ENCODE measurements at regions not wholly inside any gene's neighbourhood (a gene's known extent, or its start where the extent isn't known, plus 50 kb on each side); places are given as distances from the start of the nearest gene placed in this dataset.

DNA sequence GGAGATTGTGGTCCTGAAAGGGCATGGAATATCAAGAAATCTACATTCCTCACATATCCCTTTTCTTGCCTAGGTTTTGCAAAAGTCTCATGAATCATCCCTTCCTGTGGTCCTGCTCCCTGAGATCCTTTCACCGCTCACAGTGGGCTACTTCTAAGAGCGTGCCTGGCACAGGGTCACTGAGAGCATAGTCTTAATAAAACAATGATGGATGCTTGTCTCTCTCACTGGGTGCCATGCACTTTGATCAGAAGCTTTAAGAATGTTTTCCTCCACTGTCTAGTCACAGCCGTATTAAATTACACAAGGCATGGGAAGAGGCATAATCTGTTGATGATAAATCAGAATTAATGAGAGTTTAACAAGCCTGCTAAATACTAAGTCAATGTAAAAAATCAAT, 269.7 kb upstream of the ATP10A start:
- Histone ChIP-seq H3K36me3 (ENCODE audit: control insufficient read depth in 1 of 2, insufficient read depth in 2 of 2, low read length in 2 of 2) (no peaks in the 10 kb centered on the region), H3K27me3 (ENCODE audit: insufficient read depth, low read length) (no peaks in the 10 kb centered on the region), H3K4me1 (ENCODE audit: control insufficient read depth in 1 of 2, insufficient read depth in 2 of 2, low read length in 2 of 2) (no peaks in the 10 kb centered on the region), H3K79me2 (ENCODE audit: insufficient read depth, low read length) (no peaks in the 10 kb centered on the region), H4K20me1 (ENCODE audit: insufficient read depth) (no peaks in the 10 kb centered on the region), H3K9me2 (ENCODE audit: insufficient read depth) (no peaks in the 10 kb centered on the region), H2AFZ (ENCODE audit: low read depth, low read length, poor library complexity, severe bottlenecking) (no peak overlapping the region), H3K9ac (ENCODE audit: low read length) (no peak overlapping the region), H3K9me3 (ENCODE audit: control insufficient read depth in 1 of 2, insufficient read depth in 1 of 2, low read depth in 1 of 2, low read length in 2 of 2) (peaks cover 5 to 42% of the 10 kb centered on the region in 2 experiments; a peak in 2 of 4 replicates), H3K4me2 (ENCODE audit: low read length) (no peak overlapping the region), H3K27ac (ENCODE audit: low read depth, low read length) (no peak overlapping the region), H3K4me3 (replicated peaks in 1 of 2; ENCODE audit: low read depth in 1 of 2, low read length in 2 of 2) (no peak overlapping the region)
- intact Hi-C loops (cut with micrococcal nuclease) = no loop called here
- RAD21 ChIA-PET (ENCODE audit: low non-redundant PET in 1 of 2, low total read pairs in 2 of 2, uncharacterized antibody in 2 of 2, unreplicated experiment in 2 of 2) = no interaction called here
- DNase-seq (ENCODE audit: low read depth, low spot score) (no peak), ATAC-seq (no peak)
- CTCF ChIA-PET = no interaction called here
- POLR2A ChIA-PET = no interaction called here
- BruUV-seq (replicated peaks) = no TSS peak
- TF ChIP-seq RAD21 (IDR thresholded peaks at IDR 0.05; ENCODE audit: low read depth) (no peak), TCF7L2 (IDR thresholded peaks at IDR 0.05; ENCODE audit: borderline replicate concordance, extremely low read depth, insufficient read depth, insufficient read length) (no peak), CEBPB (IDR thresholded peaks at IDR 0.05; ENCODE audit: low read depth) (no peak), JUND (IDR thresholded peaks at IDR 0.05) (no peak), POLR2AphosphoS5 (IDR thresholded peaks at IDR 0.05; ENCODE audit: low read depth, low read length) (no peak), ZFX (IDR thresholded peaks at IDR 0.05) (no peak), EGR1 (IDR thresholded peaks at IDR 0.05; ENCODE audit: low read depth) (no peak), SRF (IDR thresholded peaks at IDR 0.05; ENCODE audit: low read depth) (no peak), ZNF274 (IDR thresholded peaks at IDR 0.05; ENCODE audit: low read depth, low read length) (no peak), SIN3A (IDR thresholded peaks at IDR 0.05; ENCODE audit: low read depth) (no peak), EZH2 (IDR thresholded peaks at IDR 0.05) (no peak), SP1 (IDR thresholded peaks at IDR 0.05; ENCODE audit: low read depth) (no peak)
- TF ChIP-seq, protein P1, sequence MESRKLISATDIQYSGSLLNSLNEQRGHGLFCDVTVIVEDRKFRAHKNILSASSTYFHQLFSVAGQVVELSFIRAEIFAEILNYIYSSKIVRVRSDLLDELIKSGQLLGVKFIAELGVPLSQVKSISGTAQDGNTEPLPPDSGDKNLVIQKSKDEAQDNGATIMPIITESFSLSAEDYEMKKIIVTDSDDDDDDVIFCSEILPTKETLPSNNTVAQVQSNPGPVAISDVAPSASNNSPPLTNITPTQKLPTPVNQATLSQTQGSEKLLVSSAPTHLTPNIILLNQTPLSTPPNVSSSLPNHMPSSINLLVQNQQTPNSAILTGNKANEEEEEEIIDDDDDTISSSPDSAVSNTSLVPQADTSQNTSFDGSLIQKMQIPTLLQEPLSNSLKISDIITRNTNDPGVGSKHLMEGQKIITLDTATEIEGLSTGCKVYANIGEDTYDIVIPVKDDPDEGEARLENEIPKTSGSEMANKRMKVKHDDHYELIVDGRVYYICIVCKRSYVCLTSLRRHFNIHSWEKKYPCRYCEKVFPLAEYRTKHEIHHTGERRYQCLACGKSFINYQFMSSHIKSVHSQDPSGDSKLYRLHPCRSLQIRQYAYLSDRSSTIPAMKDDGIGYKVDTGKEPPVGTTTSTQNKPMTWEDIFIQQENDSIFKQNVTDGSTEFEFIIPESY (IDR thresholded peaks at IDR 0.05; ENCODE audit: extremely low read depth, insufficient replicate concordance, low read length) = no peak
- TF ChIP-seq, protein P2, sequence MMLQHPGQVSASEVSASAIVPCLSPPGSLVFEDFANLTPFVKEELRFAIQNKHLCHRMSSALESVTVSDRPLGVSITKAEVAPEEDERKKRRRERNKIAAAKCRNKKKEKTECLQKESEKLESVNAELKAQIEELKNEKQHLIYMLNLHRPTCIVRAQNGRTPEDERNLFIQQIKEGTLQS (IDR thresholded peaks at IDR 0.05) = no peak
